ENCODE measurements at regions not wholly inside any gene's neighbourhood (a gene's known extent, or its start where the extent isn't known, plus 50 kb on each side); places are given as distances from the start of the nearest gene placed in this dataset.

DNA sequence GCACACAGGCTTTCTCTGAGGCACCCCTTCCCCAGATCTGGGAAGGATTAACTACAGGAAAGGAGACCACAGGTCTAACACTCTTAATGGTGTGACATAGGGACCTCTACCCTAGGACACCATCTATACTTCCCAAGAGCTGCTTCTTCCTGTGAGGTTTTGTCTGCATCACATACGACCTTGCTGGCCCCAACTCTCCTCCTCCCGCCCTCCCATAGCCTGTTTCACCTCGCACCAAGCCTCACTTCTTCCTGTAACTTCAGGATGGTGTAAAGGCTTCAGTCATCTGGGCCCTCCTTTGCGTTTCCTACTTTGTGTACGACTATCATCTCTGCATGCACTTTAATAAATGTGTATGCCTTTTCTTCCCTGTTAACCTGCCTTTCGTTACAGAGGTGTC is 274.3 kb downstream of the KLF6 start:
- DNase-seq, result no peak

DNA sequence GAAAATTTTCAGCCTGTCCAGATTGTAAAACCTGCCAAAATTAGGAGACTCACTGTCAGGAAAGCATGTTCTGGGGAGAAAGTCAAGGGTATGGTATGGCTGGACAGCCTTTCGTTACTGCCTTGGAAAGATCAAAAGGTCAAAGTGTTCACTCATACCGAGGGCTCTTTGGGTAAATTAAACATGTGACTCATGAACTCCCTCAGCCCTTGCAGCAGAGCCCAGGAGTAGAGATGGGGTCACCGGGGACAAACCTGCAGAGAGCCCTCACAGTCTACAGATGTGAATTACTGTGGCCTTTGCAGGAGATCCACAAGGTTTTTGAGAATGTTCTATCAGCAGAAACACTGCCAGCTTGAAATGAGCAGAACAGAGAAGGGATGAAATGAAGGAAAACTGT is 275.7 kb downstream of the KLF6 start:
- DNase-seq, result no peak

DNA sequence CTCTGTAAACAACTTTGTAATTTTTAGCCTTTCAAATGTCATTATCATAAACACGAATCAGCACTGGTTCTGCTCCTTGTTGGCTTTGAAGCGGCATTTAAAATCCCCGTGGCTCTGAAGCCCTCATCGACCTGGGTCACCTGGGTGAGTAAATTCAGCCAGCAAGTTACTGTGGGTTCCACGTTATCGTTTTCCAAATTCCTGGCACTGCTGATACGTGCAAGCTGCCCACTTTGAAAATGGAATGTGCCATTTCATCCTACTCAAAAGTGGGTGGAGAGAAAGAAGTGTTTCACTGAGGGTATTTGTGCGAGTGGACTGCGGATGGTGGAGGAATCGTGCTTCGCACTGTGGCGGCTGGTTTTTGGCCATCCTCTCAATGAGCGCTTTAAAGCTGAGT is 281.7 kb downstream of the KLF6 start:
- DNase-seq, result no peak

DNA sequence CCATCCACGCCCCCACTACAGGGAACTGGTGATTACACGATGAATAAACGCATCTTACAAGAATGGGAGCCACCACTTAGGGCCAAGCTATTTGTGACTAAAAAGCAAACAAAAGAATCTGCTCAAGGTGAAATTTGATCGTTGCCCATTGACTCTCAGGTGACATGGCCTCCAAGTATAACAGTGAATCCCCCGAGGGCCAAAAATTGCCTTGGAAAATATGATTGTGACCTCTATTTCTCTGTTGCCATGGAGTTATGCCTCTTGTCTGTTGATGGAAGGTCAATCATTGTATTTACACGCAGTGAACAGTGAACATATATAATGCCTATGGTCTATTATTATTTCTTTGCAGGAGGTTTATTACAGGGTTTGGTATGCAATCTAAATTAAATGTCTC is 282.3 kb downstream of the KLF6 start:
- peak; percentile 0 for DNase-seq

DNA sequence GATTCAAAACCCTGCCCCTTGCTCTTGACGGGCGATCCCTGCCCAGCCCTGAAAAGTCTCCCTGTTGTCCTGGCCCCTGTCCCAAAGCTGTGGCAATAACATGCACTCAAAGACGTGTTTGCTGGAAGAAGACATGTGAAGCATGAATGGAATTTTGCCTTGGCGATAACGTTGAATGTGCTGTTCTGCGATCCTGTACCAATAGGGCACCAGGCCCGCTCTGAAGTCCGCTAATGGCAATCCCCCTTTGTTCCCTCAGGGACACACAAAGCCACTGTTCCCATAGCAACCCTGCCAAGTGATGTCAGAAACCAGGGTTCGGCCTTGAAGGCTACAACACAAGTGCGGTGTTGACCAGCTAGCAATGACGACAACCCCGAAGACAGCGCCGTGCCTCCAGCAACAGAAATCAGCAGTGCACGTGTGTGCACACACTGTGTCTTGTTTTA is 284.6 kb downstream of the KLF6 start:
- DNase-seq, result no peak

DNA sequence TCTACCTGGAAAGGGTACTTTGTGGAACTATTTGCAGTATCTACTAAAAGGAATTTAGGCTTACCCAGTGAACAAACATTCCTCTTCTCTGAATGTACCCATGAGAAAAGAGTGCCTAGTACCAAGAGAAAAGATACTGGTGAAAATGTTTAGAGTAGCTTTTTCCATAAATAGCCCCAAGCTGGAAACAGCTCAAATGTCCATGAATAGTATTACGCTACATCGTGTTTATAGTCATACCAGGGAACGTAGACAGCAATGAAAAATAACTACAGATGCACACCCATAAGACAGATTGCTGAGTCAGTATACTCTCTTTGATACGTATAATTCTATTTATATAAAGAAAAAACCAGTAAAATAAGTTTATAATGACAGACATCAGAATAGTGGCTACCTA is 285.9 kb downstream of the KLF6 start:
- no peak for DNase-seq

DNA sequence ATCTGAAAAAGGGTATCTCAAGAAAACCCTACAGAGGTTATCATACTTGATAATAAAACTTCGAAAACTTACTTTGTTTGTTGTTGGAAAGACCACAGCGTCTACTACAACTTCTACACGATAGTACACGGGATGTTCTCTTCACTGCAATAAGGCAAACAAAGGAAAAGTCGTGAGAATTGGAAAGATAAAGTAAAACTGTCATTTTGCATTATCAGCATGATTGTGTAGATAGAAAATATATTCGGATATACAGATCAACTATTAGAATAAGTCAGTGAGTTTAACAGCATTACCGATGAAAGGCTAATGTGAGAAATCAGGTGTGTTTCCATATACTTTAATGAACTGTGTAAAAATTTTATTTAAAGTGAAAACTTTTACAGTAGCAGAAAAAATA is 287.4 kb downstream of the KLF6 start:
- no peak for DNase-seq

DNA sequence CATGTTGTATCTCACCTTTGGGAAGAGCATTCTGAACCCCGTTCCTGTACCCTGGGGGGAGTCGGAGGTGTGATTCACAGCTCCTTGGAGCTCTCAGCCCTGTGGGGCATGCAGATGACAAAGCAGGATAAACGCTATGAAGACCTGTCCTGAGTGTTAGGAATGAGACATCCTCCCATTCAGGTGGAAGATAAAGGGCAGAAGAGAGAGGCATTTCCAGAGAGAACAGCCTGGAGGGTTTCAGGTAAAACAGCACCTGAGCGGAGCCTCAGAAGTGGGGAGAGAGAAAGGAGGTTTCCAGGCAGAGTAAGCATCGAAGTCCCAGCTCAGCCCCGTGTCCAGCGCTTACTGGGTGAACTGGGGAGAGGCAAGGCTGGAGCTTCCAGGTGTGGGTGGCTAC is 288.9 kb downstream of the KLF6 start:
- no peak for DNase-seq

DNA sequence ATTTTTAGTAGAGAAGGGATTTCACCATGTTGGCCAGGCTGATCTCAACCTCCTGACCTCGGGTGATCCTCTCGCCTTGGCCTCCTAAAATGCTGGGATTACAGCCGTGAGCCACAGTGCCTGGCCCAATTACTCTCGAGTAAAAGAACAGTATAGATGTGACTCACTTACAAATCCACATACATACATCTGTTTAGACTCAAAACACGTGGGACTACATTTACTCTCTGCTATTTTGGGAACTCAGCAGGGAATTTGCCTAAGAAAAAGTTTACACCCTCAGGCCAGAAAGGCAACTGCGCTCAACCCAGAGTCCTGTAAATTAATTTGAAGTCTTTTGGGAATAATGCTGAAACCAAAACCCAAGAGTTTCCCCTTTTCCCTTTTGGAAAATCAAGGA is 289.7 kb downstream of the KLF6 start:
- DNase-seq, result no peak

DNA sequence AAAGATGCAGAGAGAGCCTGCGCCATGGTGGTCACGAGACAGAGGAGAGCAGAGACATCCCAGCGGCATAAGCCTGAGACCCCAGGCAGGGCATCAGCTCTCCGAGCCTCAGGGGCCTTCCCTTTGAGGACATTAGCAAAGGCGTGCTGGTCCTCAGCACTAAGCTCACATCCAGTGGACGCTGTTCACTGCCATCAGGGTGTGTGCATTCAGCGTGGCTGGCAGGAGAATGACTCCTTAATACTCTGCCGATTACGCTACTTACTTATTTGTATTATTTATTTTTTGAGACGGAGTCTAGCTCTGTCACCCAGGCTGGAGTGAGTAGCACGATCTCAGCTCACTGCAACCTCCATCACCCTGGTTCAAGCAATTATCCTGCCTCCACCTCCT is 290.2 kb downstream of the KLF6 start:
- no peak for DNase-seq

DNA sequence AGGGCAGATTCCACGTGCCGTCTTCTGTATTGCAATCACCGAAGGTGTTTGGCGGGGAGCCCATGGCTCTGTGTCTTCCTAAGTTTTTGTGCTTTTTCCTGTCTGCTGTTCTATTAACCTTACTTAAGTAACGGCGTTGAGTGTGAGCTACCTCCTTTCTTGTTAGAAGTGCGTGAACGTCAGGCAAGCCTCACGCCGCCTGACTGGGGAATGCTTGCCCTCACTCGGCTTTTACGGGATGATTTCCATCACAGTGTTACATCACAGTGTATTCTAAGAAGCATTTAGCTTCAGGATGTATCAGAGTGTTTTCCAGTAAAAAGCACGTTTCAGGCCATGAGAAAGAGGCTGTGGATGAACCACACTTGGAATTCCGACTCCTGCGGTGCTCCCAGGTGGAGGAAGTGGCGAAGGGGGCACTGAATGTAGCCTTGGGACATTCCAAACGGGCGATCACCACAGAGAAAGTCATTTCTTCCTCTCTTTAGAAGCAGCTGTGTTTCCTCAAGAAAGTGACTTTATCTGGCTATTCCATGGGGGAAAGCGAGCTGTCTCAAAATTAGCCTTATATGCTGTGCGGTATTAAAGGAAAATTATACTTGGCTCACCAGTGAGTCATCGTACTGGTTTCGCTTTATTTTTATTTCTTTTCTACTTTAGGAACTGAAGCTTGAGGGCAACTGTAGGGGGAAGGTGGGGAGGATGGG is 290.7 kb downstream of the KLF6 start:
- no peak for DNase-seq

DNA sequence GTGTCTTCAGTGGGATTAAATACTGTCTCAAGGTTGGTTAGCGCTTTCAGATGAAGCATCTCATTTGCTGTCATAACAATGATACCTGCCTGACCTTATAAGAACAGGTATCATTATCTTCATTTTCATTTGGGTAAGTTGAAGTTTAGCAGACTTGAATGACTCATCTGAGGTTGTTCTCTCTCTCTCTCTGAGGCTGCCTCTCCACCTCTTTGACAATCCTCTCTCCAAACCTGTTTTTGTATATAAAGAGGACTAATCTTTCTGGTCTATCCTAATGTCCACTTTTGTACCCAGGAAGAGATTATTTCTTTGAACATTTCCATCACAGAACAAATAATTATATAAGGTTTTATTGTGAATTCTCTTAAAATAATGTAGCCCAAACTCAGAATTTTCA is 291.4 kb downstream of the KLF6 start:
- no peak for DNase-seq

DNA sequence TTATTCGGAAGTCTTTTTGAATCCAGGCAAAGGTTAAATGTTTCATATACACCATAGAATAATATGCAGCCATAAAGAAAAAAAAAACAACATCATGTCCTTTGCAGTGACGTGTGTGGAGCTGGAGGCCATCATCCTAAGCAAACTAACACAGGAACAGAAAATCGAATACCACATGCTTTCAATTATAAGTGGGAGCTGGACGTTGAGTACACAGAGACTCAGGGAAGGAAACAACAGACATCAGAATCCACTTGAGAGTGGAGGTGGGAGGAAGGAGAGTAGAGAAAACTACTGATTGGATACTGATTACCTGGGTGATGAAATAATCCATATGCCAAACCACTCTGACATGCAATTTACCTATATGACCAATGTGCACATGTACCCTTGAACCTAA is 293.4 kb downstream of the KLF6 start:
- no peak for DNase-seq

DNA sequence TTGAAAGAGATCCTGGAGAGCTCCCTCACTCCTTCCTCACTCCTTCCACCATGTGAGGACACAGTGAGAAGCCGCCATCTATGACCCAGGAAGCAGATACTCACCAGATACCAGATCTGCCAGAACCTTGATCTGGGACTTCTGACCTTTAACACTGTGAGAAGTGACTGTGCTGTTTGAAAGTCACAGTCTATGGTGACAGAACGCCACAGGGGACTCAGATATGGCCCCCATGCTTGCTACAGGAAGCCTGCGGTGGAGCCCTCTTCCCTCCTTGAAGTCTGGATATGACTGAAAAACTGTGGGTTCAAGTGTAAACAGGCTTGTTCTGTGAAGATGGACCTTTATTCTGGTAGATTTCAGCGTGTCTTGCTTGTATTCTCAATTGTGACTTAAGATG is 297.8 kb downstream of the KLF6 start:
- DNase-seq, result no peak

DNA sequence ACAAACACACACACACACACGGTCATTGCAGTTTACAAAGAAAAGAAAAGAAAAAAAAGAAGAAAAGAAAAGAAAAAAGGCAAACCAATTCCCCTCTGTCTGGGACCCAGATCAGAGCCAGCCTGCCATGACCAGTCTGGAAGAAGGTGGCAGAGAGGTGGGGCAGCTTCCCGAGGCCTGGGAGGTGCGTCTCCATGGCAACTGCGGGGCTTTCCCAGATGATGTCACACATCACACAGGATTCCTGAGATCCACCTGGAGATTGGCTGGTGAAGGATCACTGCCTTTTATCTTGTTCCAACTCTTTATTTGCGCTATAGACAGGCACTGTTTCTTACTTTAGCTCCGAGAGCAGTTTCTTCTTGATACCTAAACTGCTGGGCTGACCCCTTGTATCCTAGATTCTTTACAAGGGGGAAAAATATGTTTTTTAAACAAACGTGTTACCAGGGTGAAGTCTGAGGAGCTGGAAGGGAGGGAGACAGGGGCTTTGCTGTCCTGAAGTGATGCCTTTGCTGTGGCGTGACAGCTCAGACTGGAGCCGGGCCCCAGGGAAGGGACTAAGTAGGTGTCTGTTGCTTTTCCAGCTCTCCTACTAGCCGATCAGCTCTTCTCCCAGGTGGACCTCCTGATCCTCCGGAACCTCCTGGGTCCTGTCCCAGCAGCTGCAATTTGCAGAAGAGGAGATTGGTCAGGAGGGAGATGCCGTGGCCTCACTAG is 298.5 kb downstream of the KLF6 start:
- no peak for DNase-seq

DNA sequence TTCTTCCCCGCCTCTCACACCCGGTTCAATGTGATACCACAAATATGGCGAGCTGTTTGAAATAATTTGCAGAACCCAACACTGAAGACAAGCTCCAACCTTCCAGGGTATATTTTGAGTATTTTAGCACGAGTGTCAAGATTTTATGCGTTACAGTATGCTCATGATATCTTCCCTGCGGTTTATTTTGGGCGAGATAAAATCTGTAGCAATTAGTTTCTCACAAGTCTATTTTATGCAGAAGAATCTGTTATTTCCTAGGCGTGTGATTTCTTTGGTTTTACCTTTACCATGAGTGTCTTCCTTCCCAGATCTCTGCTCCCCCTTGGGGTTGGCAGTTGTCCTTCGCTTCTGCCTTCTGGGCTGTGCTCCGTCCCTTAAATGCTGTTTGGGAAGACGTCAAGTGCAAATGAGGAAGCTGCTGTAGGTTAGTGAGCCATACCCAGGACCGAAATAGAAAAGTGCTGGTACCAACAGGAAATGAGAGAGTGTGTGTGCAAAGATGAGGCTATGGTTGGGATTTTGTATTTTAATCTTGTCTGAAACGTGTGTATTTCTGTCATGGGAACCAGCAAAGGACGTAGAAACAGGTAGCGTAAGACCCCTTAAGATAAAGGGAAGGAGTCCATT is 299.8 kb downstream of the KLF6 start:
- DNase-seq, result no peak

DNA sequence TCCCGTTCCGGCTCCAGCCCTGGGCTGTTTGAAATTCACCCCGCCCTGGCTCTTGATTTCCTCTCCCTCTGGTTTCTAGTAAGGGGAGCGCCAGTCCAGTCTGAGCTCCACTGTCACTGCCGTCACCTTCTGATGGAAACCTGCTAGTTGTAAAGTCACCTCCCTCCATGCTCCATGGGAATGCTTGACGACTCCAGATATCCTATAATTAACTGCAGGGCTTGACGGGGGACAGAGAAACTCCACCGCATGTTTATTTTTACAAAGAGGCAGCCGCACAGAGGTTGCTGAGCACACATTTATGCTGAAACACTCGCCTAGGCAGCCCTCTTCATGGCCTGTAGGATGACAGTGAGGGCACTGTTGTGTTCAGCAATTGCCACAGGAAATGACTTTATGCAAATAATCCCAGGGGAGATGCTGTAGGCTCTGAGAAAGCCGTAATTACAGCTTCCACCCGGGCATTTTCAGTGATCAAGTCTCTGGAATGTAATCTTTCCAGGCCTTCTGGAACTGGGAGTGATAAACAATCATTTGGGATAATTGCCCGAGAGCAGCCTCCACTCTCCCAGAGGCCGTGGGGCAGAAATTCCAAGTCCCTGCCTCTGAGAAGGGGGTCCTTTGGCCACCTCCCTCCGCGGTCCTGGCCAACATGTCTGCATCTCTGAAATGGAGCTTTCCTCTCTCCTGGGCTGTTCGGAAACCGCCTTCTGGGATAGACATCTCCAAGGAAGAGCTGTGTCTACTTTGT is 300.5 kb downstream of the KLF6 start:
- DNase-seq, result no peak

DNA sequence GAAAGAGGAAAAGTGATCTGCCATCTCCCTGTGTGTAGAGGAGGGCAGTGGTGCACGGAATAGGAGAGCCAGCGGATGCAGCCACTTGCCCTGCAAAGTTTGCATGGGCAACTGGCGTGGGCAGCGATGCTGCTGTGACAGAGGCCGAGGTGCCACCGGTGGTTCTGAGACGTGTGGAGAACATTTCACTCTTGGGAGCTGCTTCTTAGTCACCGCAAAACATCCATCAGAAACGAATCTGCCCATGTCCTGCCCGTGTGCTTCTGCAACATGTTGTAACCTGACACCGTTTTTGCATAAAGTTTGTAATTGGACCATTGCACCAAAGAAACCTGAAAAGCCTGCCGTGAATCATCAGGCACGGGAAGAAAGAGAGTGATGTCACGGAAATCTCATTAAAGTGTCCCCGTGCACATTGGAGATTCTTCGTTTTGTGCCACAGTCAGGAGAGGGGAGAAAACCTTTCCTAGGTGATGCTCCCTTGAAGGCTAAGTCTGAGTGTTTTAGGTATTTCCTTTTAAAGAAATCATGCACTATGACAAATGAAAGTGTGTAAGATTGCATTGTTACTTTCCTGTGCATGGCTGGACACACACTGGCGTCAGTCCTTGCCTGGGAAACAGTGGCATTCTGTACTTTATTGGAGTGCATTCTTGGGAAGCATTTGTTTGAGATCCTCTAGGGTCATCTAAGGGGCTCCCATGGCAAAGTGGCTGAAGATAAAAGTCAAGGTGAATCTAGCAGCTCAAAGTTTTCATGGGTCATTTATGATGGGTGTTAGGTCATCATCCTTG is 302.6 kb downstream of the KLF6 start:
- peak; percentile 2 for DNase-seq

DNA sequence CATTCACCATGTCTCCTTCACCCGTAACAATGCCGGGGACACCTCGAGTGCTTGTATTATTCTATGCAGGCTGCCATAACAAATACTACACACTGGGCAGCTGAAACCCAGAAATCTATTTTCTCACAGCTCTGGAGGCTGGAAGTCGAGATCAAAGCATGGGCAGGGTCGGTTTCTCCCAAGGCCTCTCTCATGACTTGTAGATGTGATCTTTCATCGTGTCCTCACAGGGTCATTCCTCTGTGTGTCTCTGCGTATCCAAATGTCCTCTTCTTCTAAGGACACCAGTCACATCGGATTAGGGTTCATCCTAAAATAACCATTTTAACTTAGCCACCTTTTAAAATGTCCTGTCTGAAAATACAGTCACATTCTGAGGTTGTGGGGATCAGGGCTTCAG is 303.5 kb downstream of the KLF6 start:
- DNase-seq, result no peak

DNA sequence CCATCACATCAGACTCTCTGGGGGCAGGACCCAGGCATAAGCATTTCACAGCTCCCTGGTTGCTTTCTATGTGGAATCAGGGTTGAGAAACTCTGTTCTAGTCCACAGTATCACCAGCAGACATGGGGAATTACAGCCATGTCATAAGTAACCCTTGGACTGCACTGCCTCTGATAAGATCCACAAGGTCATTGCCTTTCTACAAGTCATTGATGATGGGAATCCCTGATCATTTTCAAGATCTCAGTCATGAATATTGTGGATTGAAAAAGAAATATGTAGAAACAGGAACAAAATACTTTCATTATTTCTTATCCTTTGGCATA is 304.1 kb downstream of the KLF6 start:
- DNase-seq, result no peak

DNA sequence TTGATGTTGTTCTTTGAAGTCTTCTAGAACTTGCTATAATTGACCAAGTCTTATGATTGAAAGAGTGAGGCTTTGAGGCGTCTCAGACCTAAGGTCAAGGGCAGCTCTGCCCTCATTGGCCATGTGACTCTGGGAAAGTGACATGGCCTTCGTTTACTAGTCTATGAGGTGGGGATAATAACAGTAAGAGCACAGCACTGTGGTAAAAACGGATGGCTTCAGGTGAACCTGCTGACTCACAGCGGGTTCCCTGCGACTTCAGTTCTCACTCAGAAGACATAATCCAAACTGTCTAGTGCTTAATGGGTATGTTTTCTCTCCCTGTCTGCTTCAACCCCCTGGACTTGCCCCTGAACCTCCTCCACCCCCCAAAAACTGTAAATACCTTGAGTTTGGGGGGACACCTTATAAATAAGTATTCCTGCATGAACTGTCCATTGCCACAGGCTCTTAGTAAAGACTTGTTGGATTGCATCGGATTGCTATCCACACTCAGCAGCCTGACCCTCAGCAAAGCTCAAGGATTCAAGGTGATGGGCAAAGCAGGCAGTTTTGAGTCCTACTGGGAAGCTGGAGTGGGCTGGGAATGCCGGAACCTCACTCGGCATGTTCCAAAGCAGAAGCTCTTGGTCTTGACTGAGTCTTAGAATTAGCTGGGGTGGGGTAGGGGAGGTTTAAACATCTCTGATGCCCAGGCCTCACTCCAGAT is 304.6 kb downstream of the KLF6 start:
- no peak for DNase-seq

DNA sequence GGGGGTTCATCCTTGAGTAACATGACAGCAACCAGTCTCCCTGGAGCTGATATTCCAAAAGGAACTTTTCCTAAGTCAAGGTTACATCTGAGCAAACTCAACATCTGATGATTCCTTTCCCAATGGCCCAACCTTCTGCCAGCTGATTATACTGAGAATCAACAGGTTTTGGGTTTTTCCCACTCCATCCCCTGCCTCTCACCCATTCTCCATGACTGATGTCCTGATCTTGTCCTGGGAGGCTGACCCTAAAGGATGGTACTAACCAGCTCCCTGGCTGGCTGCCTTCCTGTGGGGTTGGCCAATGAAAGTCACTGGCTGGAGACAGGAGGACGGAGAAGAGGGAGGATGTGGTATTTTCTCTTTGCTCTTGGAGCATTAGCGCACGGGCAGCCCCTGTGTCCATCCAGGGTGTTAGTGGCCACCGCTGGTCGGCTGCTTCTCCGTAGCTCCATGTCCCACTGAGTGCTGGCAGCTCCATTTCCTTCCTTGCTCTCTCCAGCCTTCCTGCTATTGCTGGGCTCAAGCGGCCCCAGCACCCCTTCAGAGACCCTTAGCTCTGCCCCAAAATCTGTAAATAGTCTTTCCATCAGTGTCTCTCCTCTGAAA is 306.2 kb upstream of the PITRM1 start:
- DNase-seq, result no peak
